HEK293T (cell line): ENCODE measurements at regions not wholly inside any gene's neighbourhood (a gene's known extent, or its start where the extent isn't known, plus 50 kb on each side); places are given as distances from the start of the nearest gene placed in this dataset.

Source experiments
- CTCF ChIA-PET: fragments of 350-600 bp; formaldehyde crosslinking; extraction: SDS; loops from one replicate; lab custom pipeline; 2021; ENCODE audit warnings: antibody characterized with exemption, inconsistent platforms; lab: Yijun Ruan, JAX
- POLR2A ChIA-PET: fragments of 350-600 bp; formaldehyde crosslinking; extraction: SDS; loops from one replicate; lab custom pipeline; 2020; ENCODE audit warnings: antibody characterized with exemption, inconsistent platforms; lab: Yijun Ruan, JAX
- DNase-seq: peaks from one replicate; pipeline ENCODE4 v3.0.0; 2012; ENCODE audit warnings: mixed read lengths; ENCODE audit errors: extremely low spot score
- ARNT ChIP-seq: fragments of 450-650 bp; IDR thresholded peaks from 2 replicates; pipeline ENCODE4 v1.6.1; 2017; ENCODE audit warnings: mild to moderate bottlenecking
- BHLHE40 ChIP-seq: fragments of 450-650 bp; IDR thresholded peaks from 2 replicates; pipeline ENCODE4 v1.6.1; 2016; ENCODE audit warnings: mild to moderate bottlenecking, moderate library complexity, borderline replicate concordance
- CTBP1 ChIP-seq: fragments of 450-650 bp; IDR thresholded peaks from 2 replicates; pipeline ENCODE4 v1.6.1; 2016; ENCODE audit warnings: borderline replicate concordance
- ELF4 ChIP-seq: fragments of 450-650 bp; IDR thresholded peaks from 2 replicates; pipeline ENCODE4 v1.6.1; 2017; ENCODE audit warnings: antibody characterized with exemption
- FOXA1 ChIP-seq: fragments of 450-650 bp; IDR thresholded peaks from 2 replicates; pipeline ENCODE4 v1.6.1; 2016; ENCODE audit warnings: mild to moderate bottlenecking
- FOXK2 ChIP-seq: fragments of 450-650 bp; IDR thresholded peaks from 2 replicates; pipeline ENCODE4 v1.6.1; 2016; ENCODE audit warnings: mild to moderate bottlenecking
- FOXM1 ChIP-seq: fragments of 450-650 bp; IDR thresholded peaks from 2 replicates; pipeline ENCODE4 v1.6.1; 2017; ENCODE audit warnings: mild to moderate bottlenecking, borderline replicate concordance
- HDGF ChIP-seq: fragments of 450-650 bp; IDR thresholded peaks from 2 replicates; pipeline ENCODE4 v1.6.1; 2017; ENCODE audit warnings: antibody characterized with exemption, borderline replicate concordance
- L3MBTL2 ChIP-seq: fragments of 450-650 bp; conservative IDR thresholded peaks from 2 replicates; pipeline ENCODE4 v1.6.1; 2016; ENCODE audit warnings: mild to moderate bottlenecking
- LEF1 ChIP-seq: fragments of 450-650 bp; IDR thresholded peaks from 2 replicates; pipeline ENCODE4 v1.6.1; 2017; ENCODE audit warnings: mild to moderate bottlenecking, borderline replicate concordance
- NFRKB ChIP-seq: fragments of 450-650 bp; IDR thresholded peaks from 2 replicates; pipeline ENCODE4 v1.6.1; 2016; ENCODE audit warnings: mild to moderate bottlenecking, moderate library complexity
- SP1 ChIP-seq: fragments of 450-650 bp; IDR thresholded peaks from 2 replicates; pipeline ENCODE4 v1.6.1; 2017
- SUZ12 ChIP-seq: fragments of 450-650 bp; IDR thresholded peaks from 2 replicates; pipeline ENCODE4 v1.6.1; 2016; ENCODE audit warnings: mild to moderate bottlenecking
- TARDBP ChIP-seq: fragments of 450-650 bp; IDR thresholded peaks from 2 replicates; pipeline ENCODE4 v1.6.1; 2016
- ZNF384 ChIP-seq: fragments of 450-650 bp; IDR thresholded peaks from 2 replicates; pipeline ENCODE4 v1.6.1; 2016
- TF ChIP-seq, protein P1 (sequence below): fragments of 450-650 bp; IDR thresholded peaks from 2 replicates; pipeline ENCODE4 v1.6.1; 2016

DNA sequence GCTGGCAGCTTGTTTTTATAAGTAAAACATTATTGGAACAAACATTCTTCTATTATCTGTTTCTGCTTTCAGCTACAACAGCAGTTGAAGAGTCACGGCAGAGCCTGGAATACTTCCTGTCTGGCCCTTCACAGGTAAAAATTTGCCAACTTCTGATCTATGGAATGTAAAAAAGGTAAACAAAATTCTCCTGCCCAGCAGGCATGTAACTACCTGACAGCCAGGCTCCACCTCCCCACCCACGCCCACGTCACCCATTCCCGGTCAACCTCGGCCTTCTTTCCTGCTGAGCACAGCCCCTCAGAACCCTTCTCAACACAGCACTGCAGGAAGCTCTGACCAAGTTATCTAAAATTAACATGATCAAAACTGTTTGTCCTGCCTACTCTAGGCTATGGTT is 166.0 kb downstream of the DLL1 start:
- TF ChIP-seq HDGF (no peak), ELF4 (no peak), FOXK2 (no peak), SP1 (no peak)
- ChIA-PET CTCF (no interaction called here), POLR2A (no interaction called here)
- DNase-seq, result no peak

DNA sequence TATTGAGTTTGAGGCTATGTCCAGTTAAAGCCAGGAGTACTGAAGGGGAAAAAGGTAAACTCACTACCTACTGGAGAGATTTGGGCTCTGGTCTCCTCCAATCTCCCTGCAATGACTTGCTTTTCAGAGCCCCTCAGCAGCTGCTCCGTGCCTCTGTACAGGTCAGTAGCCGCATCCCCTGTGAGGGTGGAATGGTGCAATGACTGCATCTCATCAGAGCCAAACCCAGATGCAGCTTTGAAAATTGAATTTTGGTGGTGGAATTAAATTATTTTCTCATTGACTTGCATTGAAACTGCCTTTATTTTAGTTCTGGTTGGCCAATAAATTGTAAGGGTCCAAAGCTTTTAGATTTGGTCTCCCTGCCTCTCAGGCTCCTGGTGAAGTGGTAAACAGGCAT is 166.7 kb downstream of the DLL1 start:
- POLR2A ChIA-PET, result no interaction called here
- no peak for DNase-seq
- no peak for TF ChIP-seq ZNF384
- no peak for TF ChIP-seq NFRKB
- no peak for TF ChIP-seq SP1
- TF ChIP-seq FOXA1, result no peak
- no peak for TF ChIP-seq LEF1
- TF ChIP-seq, protein P1, sequence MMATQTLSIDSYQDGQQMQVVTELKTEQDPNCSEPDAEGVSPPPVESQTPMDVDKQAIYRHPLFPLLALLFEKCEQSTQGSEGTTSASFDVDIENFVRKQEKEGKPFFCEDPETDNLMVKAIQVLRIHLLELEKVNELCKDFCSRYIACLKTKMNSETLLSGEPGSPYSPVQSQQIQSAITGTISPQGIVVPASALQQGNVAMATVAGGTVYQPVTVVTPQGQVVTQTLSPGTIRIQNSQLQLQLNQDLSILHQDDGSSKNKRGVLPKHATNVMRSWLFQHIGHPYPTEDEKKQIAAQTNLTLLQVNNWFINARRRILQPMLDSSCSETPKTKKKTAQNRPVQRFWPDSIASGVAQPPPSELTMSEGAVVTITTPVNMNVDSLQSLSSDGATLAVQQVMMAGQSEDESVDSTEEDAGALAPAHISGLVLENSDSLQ, result no peak
- no peak for TF ChIP-seq ARNT
- no peak for TF ChIP-seq FOXK2
- TF ChIP-seq ELF4, result no peak
- no peak for TF ChIP-seq TARDBP
- no peak for TF ChIP-seq FOXM1
- TF ChIP-seq L3MBTL2, result no peak
- CTCF ChIA-PET, result no interaction called here

DNA sequence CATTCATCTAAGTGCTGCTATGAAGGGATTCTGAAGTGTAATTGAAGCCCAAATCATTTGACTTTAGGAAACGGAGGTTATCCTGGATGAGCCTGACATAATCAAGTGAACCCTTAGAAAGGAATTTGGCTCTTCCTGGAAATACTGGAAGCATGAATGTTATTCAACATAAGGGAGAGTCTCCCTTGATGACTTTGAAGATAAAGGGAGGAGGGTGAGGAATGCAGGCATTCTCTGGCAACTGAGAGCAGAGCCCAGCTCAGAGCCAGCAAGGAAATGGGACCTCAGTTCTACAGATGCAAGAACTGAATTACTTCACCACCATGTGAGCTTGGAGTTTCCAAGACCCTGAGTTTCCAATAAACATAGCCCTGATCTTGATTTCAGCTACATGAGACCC is 168.2 kb downstream of the DLL1 start:
- TF ChIP-seq, protein P1, result no peak
- no peak for TF ChIP-seq LEF1
- TF ChIP-seq SP1, result no peak
- no peak for TF ChIP-seq TARDBP
- no peak for TF ChIP-seq FOXM1
- TF ChIP-seq SUZ12, result no peak
- no peak for TF ChIP-seq NFRKB
- TF ChIP-seq ARNT, result no peak
- TF ChIP-seq FOXK2, result no peak
- no peak for TF ChIP-seq ELF4
- ChIA-PET CTCF (no interaction called here), POLR2A (no interaction called here)
- no peak for DNase-seq

DNA sequence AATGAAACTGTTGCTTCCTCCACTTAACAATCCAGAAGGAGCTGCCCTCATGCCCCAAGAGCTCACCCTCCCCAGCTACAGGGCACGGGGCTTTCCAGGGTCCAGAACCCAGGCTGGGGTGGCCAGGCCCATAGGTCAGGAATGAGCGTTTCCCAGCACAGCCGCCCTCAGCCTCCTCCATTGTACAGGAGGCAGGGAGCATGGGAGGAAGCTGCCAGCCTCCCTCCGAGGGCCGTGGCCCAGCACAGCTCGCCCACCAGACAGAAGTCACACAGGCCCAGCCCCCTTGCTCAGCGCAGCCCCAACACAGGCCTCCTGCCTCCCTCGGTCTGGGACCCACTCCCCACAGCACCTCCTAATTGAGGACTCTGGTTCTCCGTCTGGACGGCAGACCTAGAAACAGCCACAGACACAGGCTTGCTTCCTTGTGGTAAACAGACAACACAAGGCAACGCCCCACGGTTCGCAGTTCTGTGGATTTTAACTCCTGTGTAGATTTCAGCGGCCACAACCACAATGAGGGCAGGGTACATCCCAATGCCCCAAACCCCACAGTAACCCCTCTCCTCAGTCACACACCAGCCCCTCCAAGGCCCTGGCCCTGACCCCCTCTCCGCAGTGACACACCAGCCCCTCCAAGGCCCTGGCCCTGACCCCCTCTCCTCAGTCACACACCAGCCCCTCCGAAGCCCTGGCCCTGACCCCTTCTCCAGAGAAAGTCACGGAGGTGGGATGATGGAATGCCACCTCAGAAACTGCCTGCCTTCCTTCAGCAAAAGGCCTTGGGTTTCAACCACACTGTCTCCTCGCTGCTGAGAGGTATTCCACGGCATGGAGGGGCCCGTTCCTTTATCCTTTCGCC is 173.5 kb downstream of the DLL1 start:
- no peak for DNase-seq
- TF ChIP-seq SUZ12, result no peak
- TF ChIP-seq HDGF, result no peak
- TF ChIP-seq FOXK2, result no peak
- TF ChIP-seq ZNF384, result no peak
- TF ChIP-seq ARNT, result no peak
- TF ChIP-seq ELF4, result no peak
- TF ChIP-seq SP1, result no peak
- TF ChIP-seq TARDBP, result no peak
- no peak for TF ChIP-seq BHLHE40
- TF ChIP-seq LEF1, result no peak
- TF ChIP-seq NFRKB, result no peak
- TF ChIP-seq, protein P1, result no peak
- CTCF ChIA-PET, result interaction anchor here (0.7 kb wide), 1 partner anchor 125 kb away, joined by 4 read pairs; no protein-coding TSS in a partner anchor
- POLR2A ChIA-PET, result no interaction called here

DNA sequence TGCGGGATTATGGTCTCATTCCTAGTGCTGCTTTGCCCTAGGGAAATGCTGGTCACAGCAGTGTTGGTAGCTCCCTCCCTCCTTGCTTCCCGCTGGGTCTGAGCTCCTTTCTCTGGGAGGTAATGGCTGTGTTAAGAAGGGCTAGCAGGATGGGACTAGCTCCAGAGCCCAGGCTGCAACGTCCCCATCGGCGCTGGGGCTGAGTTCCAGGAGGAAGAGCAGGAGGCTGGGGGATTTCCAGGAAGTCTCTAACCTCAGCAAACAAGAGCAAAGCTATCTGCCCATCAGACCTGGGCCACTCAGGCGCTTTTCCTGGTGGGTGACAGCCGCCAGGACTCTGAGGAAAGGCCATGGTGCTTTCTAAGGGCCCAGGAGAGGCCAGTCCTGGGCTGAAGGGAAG is 174.2 kb downstream of the DLL1 start:
- POLR2A ChIA-PET, result no interaction called here
- TF ChIP-seq FOXK2, result no peak
- no peak for TF ChIP-seq FOXA1
- no peak for DNase-seq
- CTCF ChIA-PET, result interaction anchor here (0.7 to 1.2 kb wide), 2 partner anchors 125 to 285 kb away, joined by 3 to 4 read pairs; no protein-coding TSS in a partner anchor

DNA sequence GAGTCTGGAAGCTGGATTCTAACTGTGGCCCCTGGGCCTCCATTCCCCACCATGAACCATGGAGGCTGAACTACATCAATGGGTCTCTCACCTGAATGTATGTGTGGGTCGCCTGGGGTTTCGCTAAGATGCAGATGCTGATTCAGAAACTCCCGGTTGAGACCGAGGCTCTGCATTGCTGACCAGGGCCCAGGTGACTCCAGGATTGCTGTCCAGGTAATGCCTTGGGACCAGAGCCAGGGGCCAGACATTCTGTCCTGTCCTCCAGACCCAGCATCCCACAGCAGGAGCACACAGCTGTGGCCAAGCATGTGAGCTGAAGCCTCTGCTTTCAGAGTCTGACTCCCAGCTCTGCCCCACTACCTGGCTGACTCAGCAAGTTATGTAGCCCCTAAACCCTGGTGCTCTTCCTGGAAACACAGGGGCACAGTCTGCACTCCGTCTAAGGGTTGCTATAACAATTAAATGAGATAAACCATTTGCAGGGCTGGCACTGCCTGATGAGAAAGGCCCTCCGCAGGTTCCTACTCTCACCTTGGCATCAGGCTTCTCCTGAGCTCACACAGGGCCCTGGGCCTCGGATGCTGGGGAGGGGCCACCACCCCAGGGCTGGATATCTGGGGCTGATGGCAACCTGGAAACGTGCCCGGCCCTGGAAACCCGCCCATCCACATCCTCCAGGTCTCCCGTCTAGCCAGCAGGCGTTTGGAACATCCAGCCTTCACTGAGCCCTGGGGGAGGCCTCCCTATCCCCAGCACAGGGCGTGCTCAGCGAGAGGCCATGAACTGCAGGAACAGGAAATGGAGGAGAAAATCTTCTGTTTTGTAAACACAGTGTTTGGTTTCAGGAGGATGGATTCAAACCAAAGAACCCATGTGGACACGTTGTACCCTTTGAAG is 175.7 kb downstream of the DLL1 start:
- TF ChIP-seq SP1 (no peak), ARNT (no peak), HDGF (no peak), L3MBTL2 (no peak), SUZ12 (no peak), LEF1 (no peak), CTBP1 (no peak), FOXA1 (no peak), NFRKB (no peak)
- POLR2A ChIA-PET, result no interaction called here
- DNase-seq, result no peak
- CTCF ChIA-PET, result interaction anchor here (1.2 kb wide), 1 partner anchor 283 kb away, joined by 3 read pairs; no protein-coding TSS in a partner anchor
